ENCODE measurements at regions not wholly inside any gene's neighbourhood (a gene's known extent, or its start where the extent isn't known, plus 50 kb on each side); places are given as distances from the start of the nearest gene placed in this dataset.

GRCh38 chr13:64071352-64071751 is 2655.7 kb upstream of the PCDH20 start:
- Mint-ChIP-seq H3K36me3 (ENCODE audit: low read depth) (no peaks in the 10 kb centered on the region), H3K4me3 (no peak overlapping the region), H3K9me3 (no peaks in the 10 kb centered on the region), H3K4me1 (no peaks in the 10 kb centered on the region), H3K27me3 (ENCODE audit: low read depth, poor library complexity) (no peaks in the 10 kb centered on the region), H3K27ac (no peak overlapping the region)
- TF ChIP-seq CTCF (IDR thresholded peaks at IDR 0.05) = no peak
- DNase-seq = no peak

- Mint-ChIP-seq H3K4me3 (no peak overlapping the region), H3K36me3 (ENCODE audit: low read depth) (no peaks in the 10 kb centered on the region), H3K27ac (no peak overlapping the region), H3K27me3 (ENCODE audit: low read depth, poor library complexity) (no peaks in the 10 kb centered on the region), H3K4me1 (no peaks in the 10 kb centered on the region), H3K9me3 (no peaks in the 10 kb centered on the region)
- no peak for TF ChIP-seq CTCF (IDR thresholded peaks at IDR 0.05)
- DNase-seq = no peak
Measured at GRCh38 chr13:64069892-64070291, 2654.2 kb upstream of the PCDH20 start.

- no peak for TF ChIP-seq CTCF (IDR thresholded peaks at IDR 0.05)
- no peaks in the 10 kb centered on the region for H3K36me3 Mint-ChIP-seq (ENCODE audit: low read depth)
- H3K27me3 Mint-ChIP-seq (ENCODE audit: low read depth, poor library complexity) = no peaks in the 10 kb centered on the region
- no peak overlapping the region for H3K4me3 Mint-ChIP-seq
- no peak overlapping the region for H3K27ac Mint-ChIP-seq
- H3K9me3 Mint-ChIP-seq = no peaks in the 10 kb centered on the region
- DNase-seq = no peak
- no peaks in the 10 kb centered on the region for H3K4me1 Mint-ChIP-seq
Measured at GRCh38 chr13:64066711-64067110, 2651.1 kb upstream of the PCDH20 start.

- no peak for TF ChIP-seq CTCF (IDR thresholded peaks at IDR 0.05)
- no peaks in the 10 kb centered on the region for H3K4me1 Mint-ChIP-seq
- no peaks in the 10 kb centered on the region for H3K27me3 Mint-ChIP-seq (ENCODE audit: low read depth, poor library complexity)
- H3K36me3 Mint-ChIP-seq (ENCODE audit: low read depth) = no peaks in the 10 kb centered on the region
- H3K4me3 Mint-ChIP-seq = no peak overlapping the region
- no peak overlapping the region for H3K27ac Mint-ChIP-seq
- no peak for DNase-seq
- H3K9me3 Mint-ChIP-seq = no peaks in the 10 kb centered on the region
Measured at GRCh38 chr13:64061649-64062048, 2646.0 kb upstream of the PCDH20 start.

- no peak for DNase-seq
Measured at GRCh38 chr13:64057372-64058020, 2641.8 kb upstream of the PCDH20 start.

More at GRCh38 chr13:64057372-64058020, 2641.8 kb upstream of the PCDH20 start:
- H3K27me3 Mint-ChIP-seq (ENCODE audit: low read depth, poor library complexity) = no peaks in the 10 kb centered on the region
- no peaks in the 10 kb centered on the region for H3K36me3 Mint-ChIP-seq (ENCODE audit: low read depth)
- H3K9me3 Mint-ChIP-seq = no peaks in the 10 kb centered on the region
- H3K4me1 Mint-ChIP-seq = no peaks in the 10 kb centered on the region
- TF ChIP-seq CTCF (IDR thresholded peaks at IDR 0.05) = no peak
- no peak overlapping the region for H3K27ac Mint-ChIP-seq
- no peak overlapping the region for H3K4me3 Mint-ChIP-seq
